GM12891 (cell line): ENCODE measurements at regions not wholly inside any gene's neighbourhood (a gene's known extent, or its start where the extent isn't known, plus 50 kb on each side); places are given as distances from the start of the nearest gene placed in this dataset.

Experiments used
- PAX5 ChIP-seq: IDR thresholded peaks from 2 replicates; pipeline ENCODE4 v1.6.1; 2011; ENCODE audit warnings: low read length, moderate library complexity, mild to moderate bottlenecking; ENCODE audit not compliant: insufficient read depth, severe bottlenecking
- POLR2A ChIP-seq: IDR thresholded peaks from 2 replicates; pipeline ENCODE4 v1.6.1; 2011; ENCODE audit warnings: low read depth, low read length, control low read depth
- POLR2AphosphoS5 ChIP-seq: IDR thresholded peaks from 2 replicates; pipeline ENCODE4 v1.6.1; 2011; ENCODE audit warnings: low read depth, low read length, control low read depth

DNA sequence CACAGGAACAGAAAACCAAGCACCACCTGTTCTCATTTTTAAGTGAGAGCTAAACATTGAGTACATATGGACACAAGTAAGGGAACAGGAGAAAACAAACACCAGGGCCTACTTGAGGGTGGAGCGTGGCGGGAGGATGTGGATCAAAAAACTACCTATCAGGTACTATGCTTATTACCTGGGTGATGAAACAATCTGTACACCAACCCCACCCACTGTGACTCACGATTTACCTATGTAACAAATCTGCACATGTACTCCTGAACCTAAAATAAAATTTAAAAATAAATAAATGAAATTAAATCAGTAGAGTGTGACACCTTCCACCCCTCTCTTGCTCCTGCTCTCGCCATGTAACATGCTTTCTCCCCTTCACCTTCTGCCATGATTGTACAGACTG lies 615.5 kb downstream of the RPL10L start:
- TF ChIP-seq POLR2A: no peak
- no peak for TF ChIP-seq PAX5
- no peak for TF ChIP-seq POLR2AphosphoS5
